ENCODE measurements at regions not wholly inside any gene's neighbourhood (a gene's known extent, or its start where the extent isn't known, plus 50 kb on each side); places are given as distances from the start of the nearest gene placed in this dataset.

- no peak for TF ChIP-seq CTCF (IDR thresholded peaks at IDR 0.05)
- no peak for TF ChIP-seq POLR2AphosphoS5 (IDR thresholded peaks at IDR 0.05)
These were observed 62.7 kb upstream of the MAPRE2 start for GRCh38 chr18:34978533-34978893.
